SW480 (cell line): ENCODE measurements at regions not wholly inside any gene's neighbourhood (a gene's known extent, or its start where the extent isn't known, plus 50 kb on each side); places are given as distances from the start of the nearest gene placed in this dataset.
"Not testable (repeated sequence)": the region's sequence is repeated elsewhere in the genome, so short reads cannot be mapped to it uniquely, and the experiment has no call there.

ENCODE experiments used
- DNase-seq: peaks from one replicate; pipeline ENCODE4 v3.0.0-alpha.2; 2016; ENCODE audit warnings: low spot score

DNA sequence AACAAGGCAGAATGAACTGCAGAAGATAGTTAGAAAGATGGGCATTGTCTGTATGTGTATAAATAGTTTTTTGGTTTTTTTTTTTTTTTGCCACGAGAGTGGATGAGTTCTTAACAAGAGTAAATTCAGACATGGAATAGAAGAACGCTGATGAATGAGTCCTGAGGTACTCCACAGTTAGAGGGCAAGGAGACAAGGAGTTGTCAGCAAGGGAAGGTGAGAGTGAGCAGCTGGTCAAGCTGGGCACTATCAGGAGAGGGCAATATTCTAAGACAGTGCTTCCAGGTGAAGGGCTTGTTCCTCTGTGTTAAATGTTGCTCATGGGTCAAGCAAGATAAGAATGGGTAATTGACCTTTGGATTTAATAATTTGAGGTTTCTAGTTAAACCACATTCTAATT, 138.6 kb upstream of the FAM78B start:
- no peak for DNase-seq

DNA sequence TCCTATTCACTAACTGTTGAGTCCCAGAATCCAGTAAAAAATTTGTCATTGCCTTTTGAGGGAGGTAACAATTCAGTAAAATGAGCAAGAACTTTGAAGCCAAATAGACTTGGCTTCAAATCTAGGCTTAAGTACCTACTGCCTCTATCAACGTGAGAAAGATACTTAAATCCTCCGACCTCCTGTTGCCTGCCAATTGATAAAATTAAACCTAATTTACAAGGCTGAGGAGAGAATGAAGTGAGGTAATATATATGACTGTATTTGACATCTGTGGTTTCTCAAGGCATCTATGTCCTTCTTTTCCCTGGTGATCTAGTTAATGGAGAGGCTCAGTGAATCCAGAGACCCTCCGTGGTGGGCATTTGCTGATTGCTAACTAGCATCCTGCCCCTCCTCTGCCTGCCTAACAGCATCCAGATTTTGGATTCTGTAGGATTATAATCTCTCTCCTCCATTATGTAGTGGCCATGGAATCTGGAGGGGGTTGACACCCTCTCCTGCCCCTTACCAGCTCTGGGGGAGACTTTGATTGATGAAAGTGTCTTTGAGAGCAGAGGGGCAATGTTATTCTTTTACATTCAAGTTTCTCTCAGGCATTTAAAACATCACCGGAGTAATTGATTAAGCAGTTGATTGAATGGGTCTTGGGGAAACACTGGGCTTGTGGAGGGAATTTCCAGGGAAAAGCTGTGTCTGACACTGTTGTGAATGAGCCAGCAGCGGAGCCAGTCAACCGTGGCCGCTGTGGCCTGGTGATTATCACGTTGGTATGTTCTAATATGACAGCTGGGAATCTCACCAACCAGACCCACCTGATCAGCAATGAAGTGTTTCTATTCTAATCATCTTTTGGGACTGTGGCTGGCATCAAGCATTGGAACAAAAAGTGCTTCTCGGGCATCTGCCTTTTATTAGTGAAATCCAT, 140.7 kb upstream of the FAM78B start:
- no peak for DNase-seq

DNA sequence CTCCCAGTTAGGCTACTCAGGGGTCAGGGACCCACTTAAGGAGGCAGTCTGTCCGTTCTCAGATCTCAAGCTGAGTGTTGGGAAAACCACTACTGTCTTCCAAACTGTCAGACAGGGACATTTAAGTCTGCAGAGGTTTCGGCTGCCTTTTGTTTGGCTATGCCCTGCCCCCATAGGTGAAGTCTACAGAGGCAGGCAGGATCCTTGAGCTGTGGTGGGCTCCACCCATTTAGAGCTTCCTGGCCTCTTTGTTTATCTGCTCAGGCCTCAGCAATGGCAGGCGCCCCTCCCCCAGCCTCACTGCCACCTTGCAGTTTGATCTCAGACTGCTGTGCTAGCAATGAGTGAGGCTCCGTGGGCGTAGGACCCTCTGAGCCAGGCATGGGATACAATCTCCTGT, 149.5 kb upstream of the FAM78B start:
- not testable (repeated sequence) for DNase-seq

DNA sequence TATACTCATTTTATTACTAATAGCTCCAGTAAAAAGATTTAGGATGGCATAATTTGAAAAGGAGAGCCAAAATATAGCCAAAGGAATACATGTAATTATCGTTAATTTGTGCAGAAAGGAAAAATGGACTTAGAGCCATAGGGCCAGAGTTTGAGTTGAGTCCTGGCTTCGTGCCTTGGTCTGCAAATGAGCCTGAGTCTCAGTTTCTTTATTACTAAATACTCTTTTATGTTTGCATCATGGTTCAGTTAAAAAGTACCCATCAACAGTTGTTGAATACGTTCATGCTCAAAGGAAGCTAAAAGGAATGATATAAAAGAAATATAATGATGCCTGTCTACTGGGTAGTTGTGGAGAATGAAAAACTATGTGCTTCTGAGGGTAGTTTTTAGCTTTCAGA, 155.7 kb upstream of the FAM78B start:
- no peak for DNase-seq

DNA sequence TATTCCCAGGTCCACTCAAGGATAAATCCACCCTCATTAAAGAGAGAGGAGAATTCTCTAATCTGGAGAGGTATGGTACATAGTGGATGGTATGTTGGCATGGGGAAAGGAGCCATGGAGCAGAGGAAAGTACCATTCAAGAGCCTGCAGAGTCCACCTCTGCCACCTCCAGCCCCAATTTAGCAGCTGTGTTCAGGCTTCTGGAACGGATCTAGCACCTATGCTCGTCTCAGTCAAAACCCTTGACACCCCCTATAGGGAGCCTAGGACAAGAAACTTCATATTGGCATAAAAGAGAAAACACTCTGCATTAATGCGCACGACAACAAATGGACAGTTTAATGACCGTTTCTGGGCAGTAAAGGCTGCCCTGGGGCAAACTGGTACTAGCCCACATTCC, 161.1 kb upstream of the FAM78B start:
- DNase-seq = no peak

DNA sequence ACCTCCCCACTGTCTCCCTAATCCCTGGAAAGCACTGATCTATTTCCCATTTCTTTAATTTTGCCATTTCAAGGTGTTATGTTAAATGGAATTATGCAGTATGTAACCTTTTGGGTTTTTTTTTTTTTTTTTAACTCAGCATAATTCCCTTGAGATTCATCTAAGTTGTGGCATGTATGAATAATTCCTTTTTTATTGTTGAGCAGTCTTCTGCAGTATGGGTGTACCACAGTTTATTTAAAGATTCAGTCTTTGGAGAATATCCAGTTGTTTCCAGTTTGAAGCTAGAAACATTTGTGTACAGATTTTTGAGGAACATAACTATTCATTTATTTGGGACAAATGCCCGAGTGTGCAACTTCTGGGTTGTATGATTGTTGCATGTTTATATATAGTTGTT, 162.2 kb upstream of the FAM78B start:
- no peak for DNase-seq

DNA sequence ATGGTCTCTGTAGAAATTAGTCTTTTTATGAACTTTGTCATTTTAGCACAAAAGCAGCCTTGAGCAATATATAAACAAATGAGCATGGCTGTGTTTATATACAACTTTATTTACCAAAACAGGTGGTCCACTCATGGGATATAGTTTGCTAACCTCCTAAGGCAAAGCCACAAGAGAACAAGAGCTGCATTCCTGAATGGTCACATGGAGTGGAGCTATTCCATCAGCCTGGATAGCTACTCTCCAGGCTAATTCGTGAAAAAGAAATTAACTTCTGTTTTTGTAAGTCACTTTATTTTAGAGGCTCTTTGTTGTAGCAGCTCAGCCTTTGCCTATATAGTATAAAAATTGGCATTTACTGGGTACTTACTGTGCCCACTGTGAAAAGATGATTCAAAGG, 163.3 kb upstream of the FAM78B start:
- DNase-seq = no peak

DNA sequence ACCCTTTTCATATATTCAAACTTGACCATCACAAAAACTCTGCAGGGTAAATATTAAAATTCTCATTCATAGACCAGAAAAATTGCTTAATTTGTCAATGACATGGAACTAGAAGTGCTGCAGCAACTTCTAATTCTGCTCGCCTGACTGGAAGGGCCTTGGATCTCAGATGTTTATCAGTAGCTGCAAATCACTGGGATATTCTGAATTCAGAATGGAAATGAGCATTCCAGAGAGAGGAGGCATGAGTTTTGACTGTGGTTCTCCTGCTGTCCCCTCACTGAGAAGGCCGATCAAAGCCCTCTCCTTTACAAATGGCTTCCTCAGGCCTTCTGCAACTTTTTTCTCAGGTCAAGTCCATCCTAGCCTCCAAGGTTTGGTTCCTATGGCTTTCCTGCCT, 171.3 kb upstream of the FAM78B start:
- no peak for DNase-seq

DNA sequence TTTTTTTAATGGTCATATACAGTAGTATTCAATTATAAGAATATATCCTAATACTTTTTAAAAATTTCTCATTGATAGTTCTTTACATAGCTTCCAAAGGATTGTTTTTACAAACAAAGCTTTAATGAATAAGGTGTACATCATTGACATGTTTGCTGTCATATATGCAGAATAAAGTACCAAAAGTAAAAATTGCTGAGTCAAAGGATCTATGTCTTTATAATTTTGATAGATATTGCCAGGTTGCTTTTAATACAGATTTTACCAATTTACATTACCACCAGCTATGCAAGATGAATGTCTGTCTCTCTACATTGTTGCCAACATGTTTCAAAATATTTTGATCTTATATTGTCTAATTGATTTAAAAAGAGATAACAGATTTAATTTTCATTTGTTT, 173.9 kb upstream of the FAM78B start:
- no peak for DNase-seq

DNA sequence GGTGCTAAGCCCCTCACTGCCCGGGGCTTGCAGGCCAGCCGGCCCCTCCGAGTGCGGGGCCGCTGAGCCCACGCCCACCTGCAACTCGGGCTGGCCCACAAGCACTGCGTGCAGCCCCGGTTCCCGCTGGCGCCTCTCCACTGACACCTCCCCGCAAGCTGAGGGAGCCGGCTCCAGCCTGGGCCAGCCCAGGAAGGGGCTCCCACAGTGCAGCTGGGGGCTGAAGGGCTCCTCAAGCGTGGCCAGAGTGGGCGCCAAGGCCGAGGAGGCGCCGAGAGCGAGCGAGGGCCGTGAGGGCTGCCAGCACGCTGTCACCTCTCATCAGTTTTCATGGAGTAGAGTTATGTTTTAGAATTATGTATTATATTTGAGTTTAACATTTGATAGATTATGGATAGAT, 176.5 kb upstream of the FAM78B start:
- DNase-seq = no peak

DNA sequence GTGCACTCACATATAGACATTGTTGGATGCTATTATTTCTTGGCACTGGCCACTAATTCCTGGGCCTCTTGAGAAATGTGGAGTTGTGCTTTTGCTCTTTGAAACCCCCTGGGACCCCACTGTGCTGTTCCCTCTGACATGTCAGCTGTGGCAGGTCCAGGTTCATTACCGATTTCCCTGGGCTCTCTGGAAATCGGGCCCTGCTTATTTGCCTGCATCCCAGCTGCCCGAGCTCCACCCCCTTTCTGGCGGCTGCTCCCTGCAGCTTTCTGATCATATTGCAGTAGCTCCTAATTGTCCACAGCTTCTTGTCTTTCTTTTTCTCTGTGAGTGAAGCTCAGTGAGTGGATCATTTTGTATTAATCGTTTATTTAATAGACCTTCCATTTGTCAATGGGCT, 183.7 kb upstream of the FAM78B start:
- DNase-seq = no peak

DNA sequence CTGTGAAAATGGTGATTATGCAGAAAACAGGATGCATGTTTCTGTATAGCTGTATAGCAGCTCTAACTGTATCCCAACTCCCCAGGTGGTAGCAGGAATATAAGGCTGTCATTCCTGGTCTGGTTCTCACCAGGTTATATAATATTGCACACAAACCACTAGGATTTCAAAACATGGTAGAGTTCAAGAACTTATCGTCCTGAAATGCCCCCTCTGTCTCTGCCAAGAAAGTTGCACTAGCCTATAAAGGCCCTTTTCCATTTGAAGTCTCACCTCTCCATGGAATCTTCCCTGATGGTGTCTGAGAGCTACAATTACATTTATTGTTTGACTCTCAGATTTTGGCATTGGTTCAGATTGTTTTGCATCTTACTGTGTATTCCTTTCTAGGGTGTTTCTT, 184.9 kb upstream of the FAM78B start:
- DNase-seq = no peak

DNA sequence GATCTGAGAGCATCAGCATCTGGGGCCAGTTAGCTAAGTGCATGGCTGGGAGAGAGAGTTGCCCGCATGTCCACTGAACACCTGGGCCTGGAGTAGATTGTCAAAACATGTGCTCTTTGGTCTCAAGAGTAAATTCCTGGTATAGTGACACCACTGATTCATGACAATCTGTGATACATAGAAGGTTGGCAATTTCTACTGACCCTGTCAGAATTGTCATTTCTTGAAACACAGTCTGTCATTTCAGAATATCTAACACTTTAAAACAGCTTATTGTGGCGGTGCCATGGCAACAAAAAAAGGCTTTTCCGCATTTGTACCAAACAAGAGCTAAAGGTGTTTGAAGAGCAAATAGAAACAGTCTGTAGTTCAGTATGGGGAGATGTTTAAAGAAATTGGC, 186.4 kb upstream of the FAM78B start:
- no peak for DNase-seq

DNA sequence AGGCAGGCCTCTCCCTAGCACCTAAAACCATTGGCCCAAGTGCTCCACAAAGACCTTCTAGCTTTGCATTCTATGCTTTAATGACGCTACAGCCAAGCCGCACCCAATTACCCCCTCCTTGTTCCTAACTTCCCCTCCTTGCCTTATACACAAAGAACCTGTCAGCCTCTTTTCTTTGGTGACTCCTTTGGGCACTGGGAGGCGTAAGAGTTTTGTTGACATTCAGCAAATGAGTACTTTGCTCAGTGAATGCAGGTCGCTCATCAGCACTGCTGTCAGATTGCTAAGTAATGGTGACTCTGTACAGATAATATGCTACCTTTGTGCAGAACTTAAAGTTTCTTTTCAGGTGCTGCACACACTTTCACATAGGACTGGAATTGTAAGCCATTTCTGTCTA, 187.6 kb upstream of the FAM78B start:
- no peak for DNase-seq

DNA sequence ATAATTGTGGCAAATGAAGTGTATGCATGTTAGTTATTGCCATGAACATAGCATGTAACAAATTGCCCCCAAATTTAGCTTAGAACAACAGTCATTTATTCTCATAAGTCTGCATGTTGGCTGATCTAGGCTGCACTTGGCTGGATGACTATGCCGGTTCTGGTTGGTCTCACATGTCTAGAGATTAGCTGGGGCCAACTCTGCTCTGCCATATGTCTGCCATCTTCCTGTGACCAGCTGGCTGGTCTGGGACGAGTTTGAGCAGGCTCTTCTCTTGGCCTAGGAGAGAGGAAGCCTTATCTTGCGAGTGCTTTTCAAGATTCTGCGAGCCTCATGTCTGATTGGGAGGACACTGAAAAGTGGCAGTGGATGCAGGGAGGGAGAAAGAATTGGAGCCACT, 198.3 kb upstream of the FAM78B start:
- no peak for DNase-seq

DNA sequence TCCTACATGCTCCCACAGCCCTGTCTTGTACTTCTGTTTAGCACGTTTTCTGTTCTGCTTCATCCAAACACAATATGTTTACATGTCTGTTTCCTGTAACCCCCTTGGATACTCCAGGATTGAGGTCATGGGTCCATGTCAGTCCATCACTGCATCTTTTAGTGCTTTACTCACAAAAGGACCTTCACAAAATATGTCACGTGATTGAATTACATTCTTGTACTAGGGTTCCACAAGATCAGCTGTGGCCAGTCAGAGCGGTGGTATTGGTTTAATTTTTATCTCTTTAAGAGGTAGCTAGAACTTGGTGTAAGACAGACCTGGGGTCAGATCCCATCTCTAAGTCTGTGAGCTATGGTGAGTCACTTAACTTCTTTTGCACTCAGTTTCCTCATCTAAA, 201.2 kb upstream of the FAM78B start:
- DNase-seq = no peak

DNA sequence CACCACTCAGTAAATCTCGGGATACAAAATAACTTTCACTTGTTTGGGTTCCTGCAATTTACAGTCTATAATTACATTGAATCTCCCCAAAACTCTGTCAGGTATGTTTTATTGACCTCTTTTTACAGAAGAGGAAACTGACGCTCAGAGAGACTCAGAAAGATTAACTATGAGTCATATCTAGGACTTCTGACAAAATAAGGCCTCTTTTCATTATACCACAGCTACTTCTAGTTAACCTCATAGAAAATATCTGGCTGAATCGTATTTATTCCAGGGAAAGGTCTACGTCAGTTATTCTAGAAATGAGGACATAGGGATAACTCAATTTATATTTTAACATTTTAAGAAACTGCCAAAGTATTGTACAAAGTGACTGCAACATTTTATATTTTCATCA, 211.1 kb upstream of the FAM78B start:
- no peak for DNase-seq

DNA sequence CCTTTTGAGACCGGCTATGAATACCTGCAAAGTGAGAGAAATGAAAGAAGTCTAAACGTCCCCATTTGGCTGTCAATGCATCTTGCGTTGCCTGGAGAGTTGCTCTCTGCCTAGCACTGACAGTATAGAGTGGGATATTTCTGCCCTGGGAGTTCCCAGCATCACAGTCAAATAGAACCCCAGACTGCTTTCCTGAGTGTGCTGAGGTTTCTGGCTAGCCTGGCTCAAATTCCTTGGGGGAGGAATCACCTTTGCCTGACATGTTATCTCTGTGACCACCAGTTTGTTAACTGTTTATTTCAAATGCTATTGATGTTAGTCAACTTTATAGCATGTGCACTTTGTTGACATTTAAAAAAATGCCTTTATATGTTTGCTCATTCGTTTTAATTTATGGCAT, 212.0 kb upstream of the FAM78B start:
- DNase-seq = peak; percentile 3

DNA sequence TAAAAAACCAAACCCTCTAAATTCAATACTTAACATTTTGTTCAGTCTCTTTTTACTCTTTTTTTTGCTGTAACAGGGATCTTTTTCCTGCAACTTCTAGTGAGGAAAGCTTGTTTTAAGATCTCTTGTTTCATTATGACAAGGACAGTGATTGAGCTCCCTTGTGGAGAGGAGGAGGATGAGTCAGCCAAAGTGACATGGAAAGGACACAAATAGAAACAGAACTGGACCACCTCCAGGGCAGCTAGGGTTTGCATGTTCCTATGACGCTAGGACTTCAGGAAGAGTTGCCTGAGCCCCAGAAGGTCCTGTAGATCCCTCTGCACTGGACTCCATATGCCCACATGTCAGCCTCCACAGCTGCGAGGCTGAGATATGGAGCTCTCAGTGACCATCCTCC, 212.6 kb upstream of the FAM78B start:
- peak; percentile 3 for DNase-seq

DNA sequence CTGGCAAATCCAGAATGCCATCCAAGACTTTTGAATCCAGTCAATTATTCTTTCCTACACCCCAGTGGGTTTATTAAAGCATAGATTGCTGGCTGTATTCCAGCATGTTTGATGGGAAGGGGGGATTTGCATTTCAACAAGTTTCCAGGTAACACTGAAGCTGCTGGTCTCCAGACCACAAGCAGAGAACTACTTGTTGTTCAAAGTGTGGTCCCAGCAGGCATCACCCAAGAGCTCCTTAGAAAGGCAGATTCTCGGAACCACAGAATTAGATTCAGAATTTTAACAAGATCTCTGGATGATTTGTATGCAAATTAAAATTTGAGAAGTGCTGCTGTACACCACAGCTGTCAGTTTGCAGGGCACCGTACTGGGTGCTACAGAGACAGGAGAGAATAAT, 216.3 kb upstream of the FAM78B start:
- DNase-seq = no peak

DNA sequence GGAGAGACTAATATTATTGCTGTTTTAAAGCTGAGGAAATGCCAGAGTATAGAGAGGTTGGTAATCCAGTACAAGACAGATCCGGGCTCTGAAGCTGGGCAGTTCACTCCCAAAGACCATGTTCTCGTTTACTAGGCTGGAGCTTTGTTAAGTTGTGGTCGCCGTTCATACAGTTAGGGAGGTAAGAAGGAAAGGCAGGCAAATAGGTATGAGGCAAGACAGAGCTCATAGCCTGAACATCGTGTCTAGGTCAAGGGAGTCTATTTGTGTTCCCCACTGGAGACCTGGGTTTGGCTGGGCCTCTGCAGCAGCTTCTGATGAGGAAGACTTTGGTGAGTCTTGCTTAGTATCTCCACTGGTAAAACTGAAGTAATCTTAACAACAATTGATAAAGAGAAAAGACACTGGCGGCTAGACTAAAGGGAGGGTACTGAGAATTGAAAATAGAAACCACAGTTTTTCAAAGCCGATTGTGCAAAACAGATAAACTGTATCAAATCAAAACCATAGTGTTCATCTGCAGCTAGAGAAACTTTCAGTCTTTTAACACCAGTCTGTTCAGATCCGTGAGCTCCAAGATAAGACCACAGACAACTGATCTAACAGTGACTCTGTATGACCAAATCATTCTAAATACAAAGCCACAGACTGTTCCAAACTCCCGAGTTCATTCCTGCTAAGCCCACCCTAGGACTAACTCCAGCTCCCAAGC, 217.0 kb upstream of the FAM78B start:
- DNase-seq = no peak

DNA sequence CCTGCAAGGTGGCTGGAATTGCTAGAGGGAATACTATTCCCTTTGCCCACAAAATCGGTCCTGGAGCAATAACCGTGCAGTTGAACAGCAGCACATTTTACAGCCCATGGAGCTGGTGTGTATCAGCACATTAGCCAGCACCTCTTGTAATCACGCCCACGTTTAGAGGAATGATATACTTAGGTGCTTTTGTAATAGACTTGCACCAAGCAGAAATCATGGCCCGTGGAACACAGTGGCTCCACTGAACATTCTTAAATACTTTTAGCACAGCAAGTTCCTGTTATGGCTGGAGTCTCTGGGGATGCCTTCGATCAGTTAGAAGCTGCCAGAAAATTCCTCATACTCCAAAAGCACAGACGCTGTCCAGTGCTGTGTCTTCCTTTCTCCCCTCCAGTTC, 218.1 kb upstream of the FAM78B start:
- DNase-seq = no peak

DNA sequence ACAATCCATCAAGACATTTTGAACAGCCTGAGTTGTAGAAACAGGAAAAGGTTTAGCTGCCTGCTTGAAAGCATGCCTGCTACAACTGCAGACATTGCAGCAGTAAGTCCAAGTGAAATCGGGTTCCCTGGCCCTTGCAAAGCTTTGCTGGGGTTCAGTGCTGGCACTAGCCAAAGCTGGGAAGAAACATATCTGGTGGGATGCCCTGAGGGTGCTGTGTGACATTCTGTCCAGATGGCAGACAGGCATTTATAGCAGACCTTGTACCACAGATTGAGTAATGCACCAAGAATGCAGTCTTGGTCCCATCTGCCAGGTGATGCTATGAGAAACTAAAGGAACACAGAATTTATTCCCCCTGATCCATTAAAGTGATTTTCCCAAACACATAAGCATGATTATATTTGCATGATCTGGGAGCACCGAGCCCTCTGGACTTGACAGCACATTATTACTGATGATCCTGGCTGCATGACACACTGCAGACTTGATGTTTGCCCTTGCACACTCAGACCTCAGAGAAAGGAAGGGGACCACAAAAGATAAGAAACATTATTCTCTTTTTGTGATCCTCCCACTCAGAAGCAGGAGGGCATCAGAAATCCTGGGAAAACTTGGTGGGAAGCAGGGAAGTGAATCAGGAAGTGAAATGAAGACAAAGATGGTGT, 223.7 kb upstream of the FAM78B start:
- DNase-seq = no peak
